ENCODE measurements at regions not wholly inside any gene's neighbourhood (a gene's known extent, or its start where the extent isn't known, plus 50 kb on each side); places are given as distances from the start of the nearest gene placed in this dataset.

- ATAC-seq (ENCODE audit: poor library complexity) (no peak), DNase-seq (no peak)
- intact Hi-C loops (cut with DNase I, micrococcal nuclease) = no loop called here
- peaks cover 5% of the 10 kb centered on the region for H3K27me3 Mint-ChIP-seq
- no peaks in the 10 kb centered on the region for H3K9me3 Mint-ChIP-seq
- CTCF ChIA-PET = no interaction called here
- no peak for TF ChIP-seq CTCF (IDR thresholded peaks at IDR 0.05)
- no peak overlapping the region for H3K4me3 Mint-ChIP-seq
- no peaks in the 10 kb centered on the region for H3K4me1 Mint-ChIP-seq (ENCODE audit: low read depth)
- H3K36me3 ChIP-seq (ENCODE audit: insufficient read depth, low read length) = no peaks in the 10 kb centered on the region
- H3K4me1 ChIP-seq (ENCODE audit: insufficient read depth, low read length) = no peaks in the 10 kb centered on the region
- H3K9me3 ChIP-seq (ENCODE audit: control insufficient read depth in 1 of 2, insufficient read depth in 1 of 2, low read length in 2 of 2) = peaks cover 0 to 11% of the 10 kb centered on the region in 2 experiments
- H3K36me3 Mint-ChIP-seq (ENCODE audit: low read depth) = no peaks in the 10 kb centered on the region
- H3K27me3 ChIP-seq (ENCODE audit: control insufficient read depth in 1 of 2, insufficient read depth in 2 of 2, low read length in 2 of 2) = no peaks in the 10 kb centered on the region
- POLR2A ChIA-PET = no interaction called here
- H3K4me3 ChIP-seq (ENCODE audit: low read length) = no peak overlapping the region
- no peak overlapping the region for H3K27ac ChIP-seq (ENCODE audit: low read depth in 1 of 2, low read length in 2 of 2)
- no peak overlapping the region for H3K27ac Mint-ChIP-seq
These were observed 173.3 kb upstream of the MYCN start for GRCh38 chr2:15766911-15767597.

GRCh38 chr2:15767679-15768078 is 172.7 kb upstream of the MYCN start:
- H3K4me3 Mint-ChIP-seq = no peak overlapping the region
- intact Hi-C loops (cut with DNase I, micrococcal nuclease) = no loop called here
- POLR2A ChIA-PET = no interaction called here
- no peaks in the 10 kb centered on the region for H3K9me3 Mint-ChIP-seq
- no peak overlapping the region for H3K27ac ChIP-seq (ENCODE audit: low read depth in 1 of 2, low read length in 2 of 2)
- no peaks in the 10 kb centered on the region for H3K36me3 ChIP-seq (ENCODE audit: insufficient read depth, low read length)
- H3K27me3 ChIP-seq (ENCODE audit: control insufficient read depth in 1 of 2, insufficient read depth in 2 of 2, low read length in 2 of 2) = no peaks in the 10 kb centered on the region
- no peak overlapping the region for H3K4me3 ChIP-seq (ENCODE audit: low read length)
- no peak for TF ChIP-seq CTCF (IDR thresholded peaks at IDR 0.05)
- CTCF ChIA-PET = no interaction called here
- no peak for ATAC-seq (ENCODE audit: poor library complexity)
- peaks cover 5% of the 10 kb centered on the region for H3K27me3 Mint-ChIP-seq
- H3K27ac Mint-ChIP-seq = no peak overlapping the region
- peaks cover 0 to 11% of the 10 kb centered on the region in 2 experiments for H3K9me3 ChIP-seq (ENCODE audit: control insufficient read depth in 1 of 2, insufficient read depth in 1 of 2, low read length in 2 of 2)
- no peaks in the 10 kb centered on the region for H3K4me1 ChIP-seq (ENCODE audit: insufficient read depth, low read length)
- no peak for DNase-seq
- H3K4me1 Mint-ChIP-seq (ENCODE audit: low read depth) = no peaks in the 10 kb centered on the region
- no peaks in the 10 kb centered on the region for H3K36me3 Mint-ChIP-seq (ENCODE audit: low read depth)

GRCh38 chr2:15768142-15768541 is 172.2 kb upstream of the MYCN start:
- no peaks in the 10 kb centered on the region for H3K36me3 Mint-ChIP-seq (ENCODE audit: low read depth)
- H3K4me1 Mint-ChIP-seq (ENCODE audit: low read depth) = no peaks in the 10 kb centered on the region
- H3K4me1 ChIP-seq (ENCODE audit: insufficient read depth, low read length) = no peaks in the 10 kb centered on the region
- no peak overlapping the region for H3K4me3 Mint-ChIP-seq
- no peaks in the 10 kb centered on the region for H3K27me3 ChIP-seq (ENCODE audit: control insufficient read depth in 1 of 2, insufficient read depth in 2 of 2, low read length in 2 of 2)
- no peaks in the 10 kb centered on the region for H3K36me3 ChIP-seq (ENCODE audit: insufficient read depth, low read length)
- DNase-seq (no peak), ATAC-seq (ENCODE audit: poor library complexity) (no peak)
- no peak overlapping the region for H3K4me3 ChIP-seq (ENCODE audit: low read length)
- peaks cover 0 to 11% of the 10 kb centered on the region in 2 experiments for H3K9me3 ChIP-seq (ENCODE audit: control insufficient read depth in 1 of 2, insufficient read depth in 1 of 2, low read length in 2 of 2)
- CTCF ChIA-PET = no interaction called here
- H3K9me3 Mint-ChIP-seq = no peaks in the 10 kb centered on the region
- POLR2A ChIA-PET = no interaction called here
- no peak for TF ChIP-seq CTCF (IDR thresholded peaks at IDR 0.05)
- peaks cover 5% of the 10 kb centered on the region for H3K27me3 Mint-ChIP-seq
- intact Hi-C loops (cut with DNase I, micrococcal nuclease) = no loop called here
- no peak overlapping the region for H3K27ac Mint-ChIP-seq
- H3K27ac ChIP-seq (ENCODE audit: low read depth in 1 of 2, low read length in 2 of 2) = no peak overlapping the region
